H1 (cell line): ENCODE measurements at regions not wholly inside any gene's neighbourhood (a gene's known extent, or its start where the extent isn't known, plus 50 kb on each side); places are given as distances from the start of the nearest gene placed in this dataset.

Source experiments
- CTCF ChIA-PET: fragments of 300-600 bp; sonication (Branson Sonifier 250); formaldehyde crosslinking; loops from one replicate; lab custom pipeline; 2021; ENCODE audit not compliant: partially characterized antibody; lab: Charles Lee
- POLR2A ChIA-PET: fragments of 300-600 bp; sonication (Branson Sonifier 250); formaldehyde crosslinking; loops from one replicate; lab custom pipeline; 2021; ENCODE audit warnings: inconsistent platforms; ENCODE audit not compliant: partially characterized antibody; lab: Charles Lee
- DNase-seq, 2 experiments: peaks; one replicate each; pipeline versions ENCODE4 v3.0.0 to v3.0.0-alpha.2; 2010 to 2022; ENCODE audit warnings: low spot score in 2 of 2, low read depth in 1 of 2, mixed read lengths in 1 of 2
- FAIRE-seq: peaks from 2 replicates; lab custom pipeline; 2011; peaks lifted over from hg19 to GRCh38; lab: Jason Lieb, UNC
- H2AFZ ChIP-seq: 2 replicates; pipeline ENCODE4 v1.8.1; 2012; ENCODE audit warnings: low read length, inconsistent platforms
- H2AK5ac ChIP-seq: 2 replicates; pipeline ENCODE4 v1.6.1; 2013; ENCODE audit warnings: low read depth, low read length
- H2BK120ac ChIP-seq: replicated peaks from 2 replicates; pipeline ENCODE3; 2013; ENCODE audit warnings: low read depth, low read length, inconsistent platforms
- H2BK12ac ChIP-seq: 2 replicates; pipeline ENCODE4 v1.6.1; 2013; ENCODE audit warnings: low read depth, low read length
- H2BK15ac ChIP-seq: 2 replicates; pipeline ENCODE4 v1.6.1; 2013; ENCODE audit warnings: low read length
- H2BK20ac ChIP-seq: 2 replicates; pipeline ENCODE4 v1.6.1; 2013; ENCODE audit warnings: low read length
- H2BK5ac ChIP-seq: 2 replicates; pipeline ENCODE4 v1.6.1; 2013; ENCODE audit warnings: low read depth, low read length
- H3K14ac ChIP-seq: 2 replicates; pipeline ENCODE4 v1.6.1; 2013; ENCODE audit warnings: inconsistent platforms; ENCODE audit not compliant: insufficient read length
- H3K18ac ChIP-seq: 2 replicates; pipeline ENCODE4 v1.6.1; 2013; ENCODE audit warnings: low read length; ENCODE audit errors: extremely low read depth
- H3K23ac ChIP-seq: 2 replicates; pipeline ENCODE4 v1.6.1; 2013; ENCODE audit warnings: inconsistent platforms; ENCODE audit not compliant: insufficient read length
- H3K23me2 ChIP-seq: 2 replicates; pipeline ENCODE4 v1.6.1; 2013; ENCODE audit warnings: low read depth, low read length
- H3K27ac ChIP-seq: 2 replicates; pipeline ENCODE4 v1.6.1; 2011; ENCODE audit warnings: low read depth, low read length, inconsistent platforms
- H3K27me3 ChIP-seq, 4 experiments: replicated peaks in 1 of 4; 1 replicate in 1 of 4; 2 replicates in 3 of 4; pipeline versions ENCODE4 v1.6.1 to v1.8.1; 2011 to 2013; ENCODE audit warnings: low read length in 3 of 4, mild to moderate bottlenecking in 3 of 4, inconsistent platforms in 2 of 4, mixed read lengths in 2 of 4, moderate library complexity in 1 of 4; ENCODE audit not compliant: control insufficient read depth in 3 of 4, insufficient read depth in 3 of 4; ENCODE audit errors: extremely low read depth in 1 of 4
- H3K36me3 ChIP-seq, 4 experiments: 2 replicates each; pipeline versions ENCODE4 v1.6.1 to v1.8.1; 2011 to 2013; ENCODE audit warnings: mild to moderate bottlenecking in 4 of 4, low read length in 3 of 4, moderate library complexity in 2 of 4, control low read depth in 1 of 4, inconsistent platforms in 1 of 4; ENCODE audit not compliant: insufficient read depth in 4 of 4, control insufficient read depth in 2 of 4
- H3K4ac ChIP-seq: replicated peaks from 2 replicates; pipeline ENCODE3; 2013; ENCODE audit warnings: low read length, low read depth, mixed read lengths, inconsistent platforms; ENCODE audit not compliant: insufficient read length
- H3K4me1 ChIP-seq, 4 experiments: replicated peaks in 1 of 4; 1 replicate in 1 of 4; 2 replicates in 3 of 4; pipeline versions ENCODE4 v1.6.1 to v1.8.1; 2011 to 2013; ENCODE audit warnings: low read length in 3 of 4, inconsistent platforms in 2 of 4, mixed read lengths in 1 of 4; ENCODE audit not compliant: insufficient read depth in 4 of 4, control insufficient read depth in 3 of 4
- H3K4me2 ChIP-seq, 2 experiments: 2 replicates each; pipeline versions ENCODE4 v1.6.1 to v1.8.1; 2011 to 2013; ENCODE audit warnings: low read depth in 2 of 2, low read length in 2 of 2, control low read depth in 1 of 2, inconsistent platforms in 1 of 2, mild to moderate bottlenecking in 1 of 2; ENCODE audit not compliant: insufficient read depth in 1 of 2
- H3K4me3 ChIP-seq, 4 experiments: fragments of 200-600, 300-600 bp in 1 of 4; sonication (generic), shearing (Covaris generic), sonication (Bioruptor Twin) in 1 of 4; 2 replicates each; pipeline versions ENCODE4 v1.5.1 to v1.8.1; 2011 to 2016; ENCODE audit warnings: low read length in 4 of 4, low read depth in 3 of 4, control low read depth in 2 of 4, inconsistent platforms in 2 of 4, mild to moderate bottlenecking in 2 of 4, mixed read lengths in 1 of 4, moderate library complexity in 1 of 4; ENCODE audit not compliant: insufficient read depth in 2 of 4; ENCODE audit errors: extremely low read depth in 1 of 4
- H3K56ac ChIP-seq: replicated peaks from 2 replicates; pipeline ENCODE3; 2013; ENCODE audit warnings: low read depth, mild to moderate bottlenecking, mixed read lengths, low read length, inconsistent platforms; ENCODE audit not compliant: insufficient read length
- H3K79me1 ChIP-seq: 2 replicates; pipeline ENCODE4 v1.6.1; 2013; ENCODE audit warnings: low read depth, low read length, control low read depth
- H3K79me2 ChIP-seq, 2 experiments: 2 replicates each; pipeline versions ENCODE4 v1.6.1 to v1.8.1; 2012 to 2013; ENCODE audit warnings: low read length in 2 of 2, mild to moderate bottlenecking in 2 of 2, inconsistent platforms in 1 of 2; ENCODE audit not compliant: insufficient read depth in 2 of 2, control insufficient read depth in 1 of 2
- H3K9ac ChIP-seq, 4 experiments: replicated peaks in 1 of 4; 1 replicate in 1 of 4; 2 replicates in 3 of 4; pipeline versions ENCODE4 v1.6.1 to v1.8.1; 2011 to 2013; ENCODE audit warnings: low read depth in 3 of 4, low read length in 3 of 4, control low read depth in 2 of 4, mild to moderate bottlenecking in 2 of 4, moderate library complexity in 2 of 4, inconsistent platforms in 1 of 4; ENCODE audit errors: extremely low read depth in 1 of 4
- H3K9me3 ChIP-seq, 2 experiments: 2 replicates each; pipeline versions ENCODE4 v1.6.1 to v1.8.1; 2012 to 2013; ENCODE audit warnings: mild to moderate bottlenecking in 2 of 2, moderate library complexity in 2 of 2, control low read depth in 1 of 2, inconsistent platforms in 1 of 2, low read depth in 1 of 2, low read length in 1 of 2, mixed read lengths in 1 of 2; ENCODE audit not compliant: insufficient read depth in 2 of 2
- H4K20me1 ChIP-seq, 2 experiments: replicated peaks in 1 of 2; 2 replicates each; pipeline versions ENCODE3 to v1.8.1; 2011 to 2013; ENCODE audit warnings: inconsistent platforms in 2 of 2, low read length in 2 of 2, mild to moderate bottlenecking in 1 of 2; ENCODE audit not compliant: insufficient read depth in 2 of 2, control insufficient read depth in 1 of 2
- H4K5ac ChIP-seq: 2 replicates; pipeline ENCODE4 v1.6.1; 2013; ENCODE audit warnings: low read length, low read depth, mixed read lengths, inconsistent platforms; ENCODE audit not compliant: insufficient read length
- H4K8ac ChIP-seq: 2 replicates; pipeline ENCODE4 v1.8.0; 2013; ENCODE audit warnings: mild to moderate bottlenecking, moderate library complexity, low read length, inconsistent platforms; ENCODE audit not compliant: insufficient read depth; ENCODE audit errors: extremely low read depth
- H4K91ac ChIP-seq: replicated peaks from 2 replicates; pipeline ENCODE3; 2013; ENCODE audit warnings: low read length, mixed read lengths, inconsistent platforms; ENCODE audit not compliant: insufficient read length
- ASH2L ChIP-seq: fragments of 200-600, 300-600 bp; sonication (generic); IDR thresholded peaks from one replicate; pipeline ENCODE4 v1.7.1; 2017; ENCODE audit warnings: low read length
- CHD2 ChIP-seq: IDR thresholded peaks from 2 replicates; pipeline ENCODE4 v1.6.1; 2012; ENCODE audit warnings: low read length, improper control_type of control experiment
- EGR1 ChIP-seq: IDR thresholded peaks from 2 replicates; pipeline ENCODE4 v1.6.1; 2011; ENCODE audit warnings: low read depth, low read length, borderline replicate concordance
- GTF2F1 ChIP-seq: IDR thresholded peaks from 2 replicates; pipeline ENCODE4 v1.6.1; 2012; ENCODE audit warnings: low read depth, low read length, improper control_type of control experiment, borderline replicate concordance
- NANOG ChIP-seq: IDR thresholded peaks from 2 replicates; pipeline ENCODE4 v1.6.1; 2011; ENCODE audit warnings: low read length, low read depth, mild to moderate bottlenecking, inconsistent platforms; ENCODE audit not compliant: insufficient read depth, poor library complexity, severe bottlenecking
- NRF1 ChIP-seq: IDR thresholded peaks from 2 replicates; pipeline ENCODE4 v1.6.1; 2011; ENCODE audit warnings: mild to moderate bottlenecking, low read depth, low read length, improper control_type of control experiment
- PHF8 ChIP-seq: fragments of 200-600 bp; sonication (generic); conservative IDR thresholded peaks from 2 replicates; pipeline ENCODE4 v1.7.1; 2012; ENCODE audit warnings: low read depth, mild to moderate bottlenecking, inconsistent platforms, low read length, moderate library complexity
- SRF ChIP-seq: IDR thresholded peaks from 2 replicates; pipeline ENCODE4 v1.6.1; 2011; ENCODE audit warnings: mild to moderate bottlenecking, low read depth, low read length, moderate library complexity
- TEAD4 ChIP-seq: IDR thresholded peaks from 2 replicates; pipeline ENCODE4 v1.6.1; 2012; ENCODE audit warnings: low read depth, low read length, inconsistent platforms, mixed read lengths

GRCh38 chr5:117740268-117740667, 1165.6 kb upstream of the SEMA6A start:
- no peak overlapping the region for H2AFZ ChIP-seq
- H3K4me1 ChIP-seq: no peaks in the 10 kb centered on the region
- H3K23ac ChIP-seq: no peak overlapping the region
- no peak overlapping the region for H2BK20ac ChIP-seq
- no peaks in the 10 kb centered on the region for H3K36me3 ChIP-seq
- no peak overlapping the region for H2BK5ac ChIP-seq
- no peaks in the 10 kb centered on the region for H3K23me2 ChIP-seq
- no peak overlapping the region for H3K9ac ChIP-seq
- H3K27me3 ChIP-seq: no peaks in the 10 kb centered on the region
- no peak overlapping the region for H3K14ac ChIP-seq
- TF ChIP-seq NRF1 (no peak), ASH2L (no peak), SRF (no peak), GTF2F1 (no peak), NANOG (no peak), TEAD4 (no peak), EGR1 (no peak), PHF8 (no peak), CHD2 (no peak)
- no peak overlapping the region for H2BK15ac ChIP-seq
- H3K56ac ChIP-seq: no peak overlapping the region
- no peak overlapping the region for H3K4ac ChIP-seq
- no peaks in the 10 kb centered on the region for H4K20me1 ChIP-seq
- CTCF ChIA-PET: interaction anchor here (1.2 kb wide), 1 partner anchor 285 kb away, joined by 3 read pairs; no protein-coding TSS in a partner anchor
- H4K91ac ChIP-seq: no peak overlapping the region
- DNase-seq (no peak), FAIRE-seq (no peak)
- no peaks in the 10 kb centered on the region for H3K79me1 ChIP-seq
- no peak overlapping the region for H3K18ac ChIP-seq
- no peak overlapping the region for H3K27ac ChIP-seq
- no peak overlapping the region for H2BK120ac ChIP-seq
- no peak overlapping the region for H4K5ac ChIP-seq
- POLR2A ChIA-PET: no interaction called here
- H3K79me2 ChIP-seq: no peaks in the 10 kb centered on the region
- no peak overlapping the region for H4K8ac ChIP-seq
- H3K4me3 ChIP-seq: no peak overlapping the region
- H3K9me3 ChIP-seq: no peaks in the 10 kb centered on the region
- no peak overlapping the region for H3K4me2 ChIP-seq
- no peak overlapping the region for H2BK12ac ChIP-seq
- H2AK5ac ChIP-seq: no peak overlapping the region
